HepG2 (cell line): ENCODE measurements at regions not wholly inside any gene's neighbourhood (a gene's known extent, or its start where the extent isn't known, plus 50 kb on each side); places are given as distances from the start of the nearest gene placed in this dataset.
A peak's percentile ranks its signal among the peaks of the same experiment; 100 is the strongest.

Experiments used
- CTCF ChIP-seq: sonication (generic); formaldehyde crosslinking; IDR thresholded peaks from 2 replicates; pipeline ENCODE4 v1.5.0; 2020; ENCODE audit warnings: mild to moderate bottlenecking, missing genetic modification reagents, moderate library complexity
- RAD21 ChIP-seq: fragments of 450-650 bp; formaldehyde crosslinking; IDR thresholded peaks from 2 replicates; pipeline ENCODE4 v1.5.0; 2020; ENCODE audit warnings: mild to moderate bottlenecking
- SMC3 ChIP-seq: IDR thresholded peaks from 2 replicates; pipeline ENCODE4 v1.6.1; 2011; ENCODE audit warnings: low read length, improper control_type of control experiment
- TEAD3 ChIP-seq: optimal IDR thresholded peaks from 2 replicates; pipeline ENCODE3; 2016; ENCODE audit warnings: borderline replicate concordance
- ZNF101 ChIP-seq: sonication (generic); formaldehyde crosslinking; IDR thresholded peaks from 2 replicates; pipeline ENCODE4 v1.4.0; 2020; ENCODE audit warnings: mild to moderate bottlenecking, low read depth, missing genetic modification reagents, borderline replicate concordance
- ZNF136 ChIP-seq: sonication (generic); formaldehyde crosslinking; IDR thresholded peaks from 2 replicates; pipeline ENCODE4 v1.8.1; 2022; ENCODE audit warnings: low read depth, mild to moderate bottlenecking, moderate library complexity, missing genetic modification reagents
- ZNF296 ChIP-seq: sonication (generic); formaldehyde crosslinking; conservative IDR thresholded peaks from 2 replicates; pipeline ENCODE4 v1.5.0; 2020; ENCODE audit warnings: mild to moderate bottlenecking, missing genetic modification reagents
- ZNF343 ChIP-seq: sonication (generic); formaldehyde crosslinking; IDR thresholded peaks from 2 replicates; pipeline ENCODE4 v1.4.0; 2020; ENCODE audit warnings: mild to moderate bottlenecking, missing genetic modification reagents
- TF ChIP-seq, protein P1 (sequence below): sonication (generic); formaldehyde crosslinking; IDR thresholded peaks from 2 replicates; pipeline ENCODE4 v1.5.1; 2020; ENCODE audit warnings: mild to moderate bottlenecking, missing genetic modification reagents, moderate library complexity
- TF ChIP-seq, protein P2 (sequence below): fragments of 450-650 bp; IDR thresholded peaks from 2 replicates; pipeline ENCODE4 v1.6.1; 2016

DNA sequence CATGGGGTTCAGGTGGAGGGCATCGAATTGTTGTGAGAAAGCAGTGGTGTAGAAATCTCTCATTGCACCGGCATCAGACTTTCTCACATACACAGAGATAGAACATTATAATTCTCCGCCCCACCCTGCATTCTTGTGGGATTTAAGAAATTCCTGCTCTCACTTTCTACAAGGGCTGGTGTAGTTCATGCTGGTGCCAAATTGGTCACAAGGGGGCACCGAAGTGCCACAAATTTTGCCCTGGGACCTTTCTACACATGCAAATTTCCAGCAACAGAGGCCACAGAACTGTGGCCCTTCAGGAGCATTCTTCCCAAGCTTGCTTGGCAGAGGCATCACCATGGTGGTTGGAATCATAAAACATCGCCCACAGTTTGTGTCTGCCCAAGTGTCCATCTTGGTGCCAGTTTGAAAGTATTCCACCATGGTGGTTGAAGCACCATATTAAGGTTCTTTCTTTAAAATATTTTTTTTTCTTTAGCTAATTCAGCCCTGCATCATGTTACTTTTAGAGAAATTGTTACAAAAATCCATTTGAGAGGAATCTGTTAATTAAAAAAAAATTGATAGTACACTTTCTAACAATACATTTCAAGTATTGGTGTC is 521.2 kb upstream of the FANCL start (continued):
- TF ChIP-seq, protein P1, sequence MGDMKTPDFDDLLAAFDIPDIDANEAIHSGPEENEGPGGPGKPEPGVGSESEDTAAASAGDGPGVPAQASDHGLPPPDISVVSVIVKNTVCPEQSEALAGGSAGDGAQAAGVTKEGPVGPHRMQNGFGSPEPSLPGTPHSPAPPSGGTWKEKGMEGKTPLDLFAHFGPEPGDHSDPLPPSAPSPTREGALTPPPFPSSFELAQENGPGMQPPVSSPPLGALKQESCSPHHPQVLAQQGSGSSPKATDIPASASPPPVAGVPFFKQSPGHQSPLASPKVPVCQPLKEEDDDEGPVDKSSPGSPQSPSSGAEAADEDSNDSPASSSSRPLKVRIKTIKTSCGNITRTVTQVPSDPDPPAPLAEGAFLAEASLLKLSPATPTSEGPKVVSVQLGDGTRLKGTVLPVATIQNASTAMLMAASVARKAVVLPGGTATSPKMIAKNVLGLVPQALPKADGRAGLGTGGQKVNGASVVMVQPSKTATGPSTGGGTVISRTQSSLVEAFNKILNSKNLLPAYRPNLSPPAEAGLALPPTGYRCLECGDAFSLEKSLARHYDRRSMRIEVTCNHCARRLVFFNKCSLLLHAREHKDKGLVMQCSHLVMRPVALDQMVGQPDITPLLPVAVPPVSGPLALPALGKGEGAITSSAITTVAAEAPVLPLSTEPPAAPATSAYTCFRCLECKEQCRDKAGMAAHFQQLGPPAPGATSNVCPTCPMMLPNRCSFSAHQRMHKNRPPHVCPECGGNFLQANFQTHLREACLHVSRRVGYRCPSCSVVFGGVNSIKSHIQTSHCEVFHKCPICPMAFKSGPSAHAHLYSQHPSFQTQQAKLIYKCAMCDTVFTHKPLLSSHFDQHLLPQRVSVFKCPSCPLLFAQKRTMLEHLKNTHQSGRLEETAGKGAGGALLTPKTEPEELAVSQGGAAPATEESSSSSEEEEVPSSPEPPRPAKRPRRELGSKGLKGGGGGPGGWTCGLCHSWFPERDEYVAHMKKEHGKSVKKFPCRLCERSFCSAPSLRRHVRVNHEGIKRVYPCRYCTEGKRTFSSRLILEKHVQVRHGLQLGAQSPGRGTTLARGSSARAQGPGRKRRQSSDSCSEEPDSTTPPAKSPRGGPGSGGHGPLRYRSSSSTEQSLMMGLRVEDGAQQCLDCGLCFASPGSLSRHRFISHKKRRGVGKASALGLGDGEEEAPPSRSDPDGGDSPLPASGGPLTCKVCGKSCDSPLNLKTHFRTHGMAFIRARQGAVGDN (CRISPR knock-in tag), result no peak
- TF ChIP-seq CTCF (CRISPR knock-in tag) (peak; percentile 74), ZNF343 (no peak), ZNF101 (no peak), ZNF296 (CRISPR knock-in tag) (no peak), ZNF136 (CRISPR knock-in tag) (no peak), SMC3 (peak; percentile 44; the same call in 1 of the 2 replicates), RAD21 (CRISPR knock-in tag) (peak; percentile 52; the same call in 1 of the 2 replicates), TEAD3 (CRISPR knock-in tag) (no peak)
- TF ChIP-seq, protein P2, sequence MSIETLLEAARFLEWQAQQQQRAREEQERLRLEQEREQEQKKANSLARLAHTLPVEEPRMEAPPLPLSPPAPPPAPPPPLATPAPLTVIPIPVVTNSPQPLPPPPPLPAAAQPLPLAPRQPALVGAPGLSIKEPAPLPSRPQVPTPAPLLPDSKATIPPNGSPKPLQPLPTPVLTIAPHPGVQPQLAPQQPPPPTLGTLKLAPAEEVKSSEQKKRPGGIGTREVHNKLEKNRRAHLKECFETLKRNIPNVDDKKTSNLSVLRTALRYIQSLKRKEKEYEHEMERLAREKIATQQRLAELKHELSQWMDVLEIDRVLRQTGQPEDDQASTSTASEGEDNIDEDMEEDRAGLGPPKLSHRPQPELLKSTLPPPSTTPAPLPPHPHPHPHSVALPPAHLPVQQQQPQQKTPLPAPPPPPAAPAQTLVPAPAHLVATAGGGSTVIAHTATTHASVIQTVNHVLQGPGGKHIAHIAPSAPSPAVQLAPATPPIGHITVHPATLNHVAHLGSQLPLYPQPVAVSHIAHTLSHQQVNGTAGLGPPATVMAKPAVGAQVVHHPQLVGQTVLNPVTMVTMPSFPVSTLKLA, result no peak
